Skeletal muscle satellite cell (primary cell): ENCODE measurements at regions not wholly inside any gene's neighbourhood (a gene's known extent, or its start where the extent isn't known, plus 50 kb on each side); places are given as distances from the start of the nearest gene placed in this dataset.
"Not testable (repeated sequence)": the region's sequence is repeated elsewhere in the genome, so short reads cannot be mapped to it uniquely, and the experiment has no call there.

Source experiments
- H3K27me3 ChIP-seq: 2 replicates; pipeline ENCODE4 v1.7.0; 2013; ENCODE audit warnings: low read length; ENCODE audit not compliant: control insufficient read depth, insufficient read depth
- H3K36me3 ChIP-seq: 2 replicates; pipeline ENCODE4 v1.7.0; 2013; ENCODE audit warnings: mild to moderate bottlenecking, control low read depth, low read length; ENCODE audit not compliant: insufficient read depth
- H3K4me1 ChIP-seq: 2 replicates; pipeline ENCODE4 v1.7.0; 2013; ENCODE audit warnings: low read length; ENCODE audit not compliant: control insufficient read depth, insufficient read depth
- H3K4me2 ChIP-seq: 2 replicates; pipeline ENCODE4 v1.7.0; 2013; ENCODE audit warnings: mild to moderate bottlenecking, low read length
- H3K4me3 ChIP-seq: 2 replicates; pipeline ENCODE4 v1.7.0; 2013; ENCODE audit warnings: low read length
- H3K9ac ChIP-seq: 2 replicates; pipeline ENCODE4 v1.7.0; 2013; ENCODE audit warnings: mild to moderate bottlenecking, low read depth, low read length, moderate library complexity
- H3K9me3 ChIP-seq: replicated peaks from 2 replicates; pipeline ENCODE4 v1.7.0; 2013; ENCODE audit warnings: mild to moderate bottlenecking, control low read depth, low read length

DNA sequence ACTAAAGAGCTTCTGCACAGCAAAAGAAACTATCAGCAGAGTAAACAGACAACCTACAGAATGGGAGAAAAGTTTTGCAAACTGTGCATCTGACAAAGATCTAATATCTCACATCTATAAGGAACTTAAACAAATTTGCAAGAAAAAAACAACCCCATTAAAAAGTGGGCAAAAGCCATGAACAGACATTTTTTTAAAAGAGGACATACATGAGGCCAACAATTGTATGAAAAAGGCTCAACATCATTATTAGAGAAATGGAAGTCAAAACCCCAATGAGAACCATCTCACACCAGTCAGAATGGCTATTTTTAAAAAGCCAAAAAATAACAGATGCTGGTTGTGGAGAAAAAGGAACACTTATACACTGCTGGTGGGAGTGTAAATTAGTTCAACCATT is 483.8 kb downstream of the ADCYAP1 start:
- not testable (repeated sequence) for H3K36me3 ChIP-seq, H3K27me3 ChIP-seq, H3K4me2 ChIP-seq, H3K4me1 ChIP-seq, H3K9ac ChIP-seq, H3K4me3 ChIP-seq
- peaks cover 17% of the 10 kb centered on the region for H3K9me3 ChIP-seq

DNA sequence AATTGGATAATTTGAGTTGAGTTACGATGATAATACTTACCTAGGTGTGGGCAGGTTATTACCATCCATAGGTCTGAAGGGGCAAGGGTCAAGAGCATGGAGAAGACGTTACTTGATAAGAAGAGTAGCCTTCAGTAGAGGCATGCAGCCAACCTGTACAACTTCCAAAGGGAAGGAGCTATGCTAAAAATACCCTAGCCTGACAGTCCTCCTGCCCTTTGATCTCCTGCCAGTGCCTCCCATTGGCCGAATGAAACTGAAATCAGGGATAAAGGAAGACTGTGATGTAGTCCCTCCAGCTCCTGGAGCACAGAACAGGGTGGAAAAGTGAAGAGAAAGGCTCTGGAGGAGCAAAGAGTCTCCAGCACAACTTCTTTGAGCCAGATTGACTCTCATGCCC is 487.4 kb downstream of the ADCYAP1 start:
- no peaks in the 10 kb centered on the region for H3K4me1 ChIP-seq
- H3K9ac ChIP-seq: no peak overlapping the region
- no peak overlapping the region for H3K4me3 ChIP-seq
- H3K27me3 ChIP-seq: no peaks in the 10 kb centered on the region
- no peaks in the 10 kb centered on the region for H3K36me3 ChIP-seq
- H3K4me2 ChIP-seq: no peak overlapping the region
- peaks cover 10% of the 10 kb centered on the region for H3K9me3 ChIP-seq

DNA sequence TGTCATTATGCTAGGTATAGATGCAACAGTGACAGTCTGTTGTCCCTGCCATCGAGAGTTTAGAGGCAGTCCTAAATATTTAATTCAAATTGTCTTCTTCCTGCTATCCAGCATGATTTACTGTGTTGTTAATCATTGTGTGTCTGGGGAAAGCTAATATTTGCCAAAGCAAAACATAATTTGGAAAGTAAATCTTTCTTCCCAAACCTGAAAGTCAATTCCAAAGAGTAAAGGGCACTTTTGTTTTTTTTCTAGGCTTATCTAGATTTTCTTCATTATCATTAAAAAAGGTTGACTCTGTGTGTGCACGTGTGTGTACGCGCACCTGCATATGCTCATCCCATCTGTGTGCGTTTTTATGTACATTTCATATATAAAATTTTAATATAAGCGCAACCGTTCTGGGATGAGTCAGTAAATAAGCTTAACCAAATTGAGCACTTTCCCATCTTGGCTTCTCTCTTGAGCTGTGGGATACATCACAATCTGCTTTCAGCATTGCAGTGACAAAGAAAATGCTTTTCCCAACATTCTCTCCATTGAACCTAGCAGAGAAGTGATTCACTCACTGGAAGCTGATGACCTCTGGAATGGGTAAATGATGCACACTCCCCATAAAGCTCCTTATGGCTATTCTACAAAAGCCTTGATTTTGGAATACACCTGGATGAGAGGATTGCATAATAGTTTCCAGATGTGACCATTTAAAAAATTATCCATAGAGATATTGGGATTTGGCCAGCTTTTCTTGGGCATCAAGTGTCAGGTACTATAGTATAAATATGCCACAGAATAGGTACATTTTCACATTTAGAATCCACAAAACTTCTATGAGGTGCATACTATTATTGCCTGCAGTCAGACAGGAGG is 488.4 kb downstream of the ADCYAP1 start:
- peaks cover 6% of the 10 kb centered on the region for H3K9me3 ChIP-seq
- no peaks in the 10 kb centered on the region for H3K27me3 ChIP-seq
- no peak overlapping the region for H3K4me2 ChIP-seq
- no peaks in the 10 kb centered on the region for H3K4me1 ChIP-seq
- no peaks in the 10 kb centered on the region for H3K36me3 ChIP-seq
- no peak overlapping the region for H3K4me3 ChIP-seq
- no peak overlapping the region for H3K9ac ChIP-seq

DNA sequence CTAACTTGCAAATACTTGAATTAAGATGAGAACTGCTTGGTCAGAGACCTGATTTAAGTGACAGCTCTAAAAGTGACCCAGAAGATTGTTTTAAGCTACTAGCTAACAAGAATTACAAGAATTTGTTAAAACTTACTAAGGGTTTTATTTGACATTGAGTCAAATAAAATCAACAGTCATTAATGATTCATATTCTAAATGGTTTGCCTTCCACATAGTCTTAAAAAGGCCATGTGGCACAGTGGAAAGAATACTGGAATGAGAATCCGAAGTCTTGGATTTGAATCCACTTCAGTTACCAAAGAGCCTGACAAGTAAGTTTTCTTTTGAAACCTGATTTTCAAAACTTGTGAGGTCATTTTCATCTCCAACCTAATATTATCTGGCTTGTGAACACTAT is 489.3 kb downstream of the ADCYAP1 start:
- Histone ChIP-seq H3K36me3 (no peaks in the 10 kb centered on the region), H3K9me3 (peaks cover 6% of the 10 kb centered on the region), H3K4me2 (no peak overlapping the region), H3K9ac (no peak overlapping the region), H3K27me3 (no peaks in the 10 kb centered on the region), H3K4me1 (no peaks in the 10 kb centered on the region), H3K4me3 (no peak overlapping the region)

DNA sequence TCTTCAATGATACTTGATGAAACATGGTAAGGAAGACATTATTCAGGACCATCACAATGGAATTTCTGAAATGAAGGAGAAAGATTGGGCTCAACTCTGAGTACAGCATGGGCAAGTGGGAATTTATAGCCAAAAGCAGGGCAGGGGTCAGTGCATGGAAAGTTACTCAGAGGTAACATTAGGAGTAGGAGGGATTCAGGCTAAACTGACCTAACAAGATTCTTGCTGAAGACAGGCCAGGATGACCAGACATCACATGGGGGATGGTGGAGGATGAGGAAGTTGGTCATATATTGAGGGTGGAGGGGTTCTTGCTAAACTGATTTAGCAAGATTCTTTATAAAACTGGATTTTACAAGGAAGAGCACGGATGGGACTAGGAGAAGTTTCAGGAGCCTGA is 489.8 kb downstream of the ADCYAP1 start:
- H3K27me3 ChIP-seq: no peaks in the 10 kb centered on the region
- no peak overlapping the region for H3K4me3 ChIP-seq
- H3K9ac ChIP-seq: no peak overlapping the region
- no peaks in the 10 kb centered on the region for H3K4me1 ChIP-seq
- H3K9me3 ChIP-seq: peaks cover 6% of the 10 kb centered on the region
- no peak overlapping the region for H3K4me2 ChIP-seq
- no peaks in the 10 kb centered on the region for H3K36me3 ChIP-seq

DNA sequence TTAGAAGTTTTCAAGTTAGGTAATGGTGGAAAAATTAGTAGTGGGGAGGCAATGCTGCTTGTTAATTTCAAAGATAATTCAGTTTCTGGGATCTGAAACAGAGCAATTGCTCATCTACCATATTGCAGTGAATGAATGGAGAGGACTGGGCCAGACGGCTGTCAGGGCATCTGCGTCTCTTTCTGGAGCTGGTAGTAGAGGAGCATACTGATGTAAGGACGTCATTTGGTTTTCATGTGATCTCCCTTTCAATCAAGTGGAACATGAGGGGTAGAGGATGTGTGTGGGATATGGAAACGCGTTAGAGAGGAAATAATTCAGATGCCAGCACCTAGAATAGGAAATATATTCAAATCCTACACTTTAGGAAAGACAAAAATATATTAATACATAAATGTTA is 490.3 kb downstream of the ADCYAP1 start:
- H3K9ac ChIP-seq: no peak overlapping the region
- no peak overlapping the region for H3K4me2 ChIP-seq
- peaks cover 6% of the 10 kb centered on the region for H3K9me3 ChIP-seq
- H3K4me1 ChIP-seq: no peaks in the 10 kb centered on the region
- H3K36me3 ChIP-seq: no peaks in the 10 kb centered on the region
- no peak overlapping the region for H3K4me3 ChIP-seq
- H3K27me3 ChIP-seq: no peaks in the 10 kb centered on the region

DNA sequence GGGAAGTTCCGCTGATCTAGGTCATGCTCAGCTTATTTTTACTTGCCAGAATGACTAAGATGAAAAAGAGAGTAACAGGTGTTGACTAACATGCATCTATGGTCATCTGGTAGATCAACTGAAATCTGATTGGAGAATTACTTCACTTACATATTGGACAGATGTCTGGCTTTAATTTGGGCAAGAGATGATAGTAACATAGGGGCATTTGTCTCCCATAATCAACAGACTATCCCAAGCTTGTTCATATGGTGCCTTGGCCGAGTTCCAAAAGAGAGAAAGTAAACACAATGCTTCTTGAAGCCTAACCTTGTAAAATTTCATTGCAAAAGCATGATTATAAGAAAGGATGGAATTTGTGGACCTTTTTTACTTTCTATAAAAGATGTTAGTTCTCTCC is 503.7 kb downstream of the ADCYAP1 start:
- Histone ChIP-seq H3K9me3 (peaks cover 6% of the 10 kb centered on the region), H3K4me2 (no peak overlapping the region), H3K4me1 (no peaks in the 10 kb centered on the region)

DNA sequence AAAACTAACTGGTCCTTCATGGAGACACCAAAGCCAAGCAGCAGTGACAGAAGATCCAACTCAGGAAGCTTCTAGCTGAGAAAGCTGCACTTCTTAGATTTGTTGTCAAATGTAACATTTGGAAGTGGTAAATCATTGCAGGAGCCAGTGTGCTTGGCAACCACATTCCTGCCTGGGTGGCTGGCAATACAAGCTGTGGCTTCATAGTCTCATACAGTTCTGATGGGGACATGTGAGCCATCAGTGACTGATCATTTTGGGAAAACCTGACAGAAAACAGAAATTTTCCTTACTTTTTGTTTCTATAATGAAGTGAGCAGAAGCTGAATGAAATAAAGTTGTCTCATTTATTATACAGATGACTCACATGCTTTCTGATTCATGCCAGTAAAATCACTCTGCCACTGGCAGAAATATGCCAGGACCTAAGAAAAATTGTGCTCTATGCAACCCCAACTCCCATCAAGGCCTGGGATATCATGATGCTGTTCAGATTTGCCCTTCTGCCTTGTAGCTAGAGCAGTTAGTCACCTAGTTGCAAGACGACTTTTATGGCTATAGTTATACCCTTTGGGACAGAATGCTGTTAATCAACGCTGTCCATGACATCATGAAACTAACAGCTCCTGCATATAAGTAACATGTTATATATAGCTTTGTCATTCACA is 508.1 kb downstream of the ADCYAP1 start:
- H3K9ac ChIP-seq: no peak overlapping the region
- peaks cover 6% of the 10 kb centered on the region for H3K9me3 ChIP-seq
- H3K36me3 ChIP-seq: no peaks in the 10 kb centered on the region
- H3K27me3 ChIP-seq: no peaks in the 10 kb centered on the region
- H3K4me3 ChIP-seq: no peak overlapping the region
- H3K4me1 ChIP-seq: no peaks in the 10 kb centered on the region
- no peak overlapping the region for H3K4me2 ChIP-seq

More for the DNA sequence above, 503.7 kb downstream of the ADCYAP1 start:
- H3K4me3 ChIP-seq: no peak overlapping the region
- no peak overlapping the region for H3K9ac ChIP-seq
- H3K27me3 ChIP-seq: no peaks in the 10 kb centered on the region
- no peaks in the 10 kb centered on the region for H3K36me3 ChIP-seq

DNA sequence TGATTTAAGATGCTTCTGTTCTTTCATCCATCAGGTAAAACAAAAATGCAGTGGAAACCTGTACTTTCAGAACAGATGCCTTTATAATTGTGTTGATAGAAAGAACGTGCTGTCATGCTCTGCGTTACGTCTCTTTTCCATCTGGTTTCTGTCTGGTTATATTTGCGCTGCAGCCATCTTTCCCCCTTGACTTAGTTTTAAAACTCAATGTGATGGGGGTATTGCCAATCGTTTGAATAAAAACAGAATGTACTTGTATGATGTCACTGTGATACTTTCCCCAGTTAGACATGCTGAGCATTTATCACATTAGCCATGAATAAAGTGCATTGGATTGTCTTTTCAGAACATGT is 508.6 kb downstream of the ADCYAP1 start:
- H3K36me3 ChIP-seq: no peaks in the 10 kb centered on the region
- no peaks in the 10 kb centered on the region for H3K4me1 ChIP-seq
- no peak overlapping the region for H3K4me2 ChIP-seq
- peaks cover 4% of the 10 kb centered on the region for H3K9me3 ChIP-seq
- H3K4me3 ChIP-seq: no peak overlapping the region
- H3K9ac ChIP-seq: no peak overlapping the region
- H3K27me3 ChIP-seq: no peaks in the 10 kb centered on the region

DNA sequence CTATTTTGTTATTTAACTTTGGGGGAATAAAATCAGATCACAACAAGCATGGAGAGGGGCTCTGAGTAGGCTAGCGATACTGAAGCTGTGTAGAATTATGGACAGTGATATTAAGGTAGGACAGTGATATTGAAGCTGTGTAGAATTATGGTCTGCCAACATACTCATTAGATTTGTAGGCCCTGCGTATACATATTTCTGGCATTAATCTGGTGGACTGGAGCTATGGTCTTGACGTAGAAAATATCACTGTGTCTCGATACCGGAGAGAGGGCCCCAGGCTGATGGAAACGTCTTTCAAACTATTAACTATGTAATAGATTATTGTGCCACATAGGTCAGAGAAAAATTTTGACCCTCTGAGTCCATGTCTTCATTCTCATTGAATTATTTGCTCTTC is 511.4 kb downstream of the ADCYAP1 start:
- Histone ChIP-seq H3K27me3 (no peaks in the 10 kb centered on the region), H3K9me3 (peaks cover 2% of the 10 kb centered on the region), H3K4me3 (no peak overlapping the region), H3K4me1 (no peaks in the 10 kb centered on the region), H3K36me3 (no peaks in the 10 kb centered on the region), H3K9ac (no peak overlapping the region), H3K4me2 (no peak overlapping the region)

DNA sequence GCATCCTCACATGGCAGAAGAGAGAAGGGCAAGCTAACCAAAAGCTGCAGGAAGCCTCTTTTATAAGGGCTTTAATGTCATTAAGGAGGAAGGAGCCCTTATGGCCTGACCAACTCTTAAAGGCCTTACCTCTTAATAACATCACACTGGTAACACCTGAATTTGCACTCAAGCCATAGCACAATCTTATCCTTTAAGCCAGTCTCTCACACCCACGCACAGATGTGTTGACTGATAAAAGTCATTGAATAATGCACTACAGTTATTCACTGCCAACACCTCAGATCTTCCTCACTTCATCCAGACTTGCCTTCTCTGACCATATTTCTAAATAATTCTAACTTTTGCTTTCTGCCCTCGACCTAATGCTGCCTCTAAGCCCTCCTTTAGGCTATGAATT is 516.8 kb downstream of the ADCYAP1 start:
- H3K4me2 ChIP-seq: no peak overlapping the region

DNA sequence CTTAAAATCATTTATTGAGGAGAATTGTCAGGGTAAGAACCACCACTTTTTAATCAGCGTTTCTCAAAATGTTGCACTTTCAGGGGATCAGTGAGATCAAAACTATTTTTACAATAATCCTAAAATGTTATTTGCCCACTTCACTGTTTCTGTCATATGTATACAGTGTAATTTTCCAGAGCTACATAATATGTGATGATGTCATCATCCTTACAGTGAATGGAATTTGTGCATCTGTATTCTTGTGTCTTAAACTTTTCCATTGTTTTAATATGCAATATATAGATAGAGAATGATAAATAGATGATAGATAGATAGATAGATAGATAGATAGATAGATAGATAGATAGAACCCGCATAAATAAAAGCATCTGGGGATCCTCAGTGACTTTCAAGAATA is 518.0 kb downstream of the ADCYAP1 start:
- Histone ChIP-seq H3K27me3 (no peaks in the 10 kb centered on the region), H3K9ac (no peak overlapping the region), H3K4me3 (no peak overlapping the region), H3K9me3 (peaks cover 8% of the 10 kb centered on the region), H3K36me3 (no peaks in the 10 kb centered on the region), H3K4me2 (no peak overlapping the region), H3K4me1 (no peaks in the 10 kb centered on the region)

More for the DNA sequence above, 516.8 kb downstream of the ADCYAP1 start:
- Histone ChIP-seq H3K4me1 (no peaks in the 10 kb centered on the region), H3K9ac (no peak overlapping the region), H3K4me3 (no peak overlapping the region), H3K36me3 (no peaks in the 10 kb centered on the region), H3K27me3 (no peaks in the 10 kb centered on the region), H3K9me3 (peaks cover 5% of the 10 kb centered on the region)
